MM.1S (cell line): ENCODE measurements at regions not wholly inside any gene's neighbourhood (a gene's known extent, or its start where the extent isn't known, plus 50 kb on each side); places are given as distances from the start of the nearest gene placed in this dataset.

Source experiments
- EZH2 ChIP-seq: fragments of 300-600 bp; sonication (generic); optimal IDR thresholded peaks from 2 replicates; pipeline ENCODE3; 2017; ENCODE audit warnings: low read depth, mild to moderate bottlenecking, antibody characterized with exemption, low read length, mixed read lengths
- EZH2phosphoT487 ChIP-seq: fragments of 300-600 bp; sonication (generic); IDR thresholded peaks from 2 replicates; pipeline ENCODE4 v1.6.1; 2018; ENCODE audit warnings: antibody characterized with exemption, low read length
- TF ChIP-seq, protein P1 (sequence below): fragments of 300-600 bp; sonication (generic); IDR thresholded peaks from 2 replicates; pipeline ENCODE4 v1.5.1; 2016; ENCODE audit warnings: antibody characterized with exemption, low read length, mixed read lengths

DNA sequence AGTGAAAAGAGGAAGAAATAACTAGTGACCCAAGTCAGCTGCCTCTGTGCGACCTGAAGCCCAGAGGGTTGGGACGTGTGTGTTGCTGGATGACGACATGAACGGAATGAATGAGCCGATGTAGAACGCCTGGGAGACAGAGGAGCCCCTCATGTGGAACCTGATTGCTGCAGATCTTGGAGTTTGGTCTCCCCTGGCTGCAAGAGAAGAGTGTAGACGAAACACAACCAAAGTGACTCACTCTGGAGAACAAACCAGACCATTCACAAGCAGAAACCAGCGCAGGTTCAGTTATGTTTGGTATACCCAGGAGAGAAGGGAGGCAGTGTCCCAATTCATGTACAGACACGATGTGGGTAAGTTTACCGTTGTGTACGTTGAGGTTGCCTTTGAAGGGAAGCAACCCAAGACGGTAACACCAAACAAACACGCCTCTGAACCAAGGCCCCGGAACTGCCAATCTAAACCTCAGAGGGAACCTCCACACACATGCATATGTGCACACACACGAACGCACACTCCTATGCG lies 265.9 kb downstream of the BMP7 start:
- TF ChIP-seq, protein P1, sequence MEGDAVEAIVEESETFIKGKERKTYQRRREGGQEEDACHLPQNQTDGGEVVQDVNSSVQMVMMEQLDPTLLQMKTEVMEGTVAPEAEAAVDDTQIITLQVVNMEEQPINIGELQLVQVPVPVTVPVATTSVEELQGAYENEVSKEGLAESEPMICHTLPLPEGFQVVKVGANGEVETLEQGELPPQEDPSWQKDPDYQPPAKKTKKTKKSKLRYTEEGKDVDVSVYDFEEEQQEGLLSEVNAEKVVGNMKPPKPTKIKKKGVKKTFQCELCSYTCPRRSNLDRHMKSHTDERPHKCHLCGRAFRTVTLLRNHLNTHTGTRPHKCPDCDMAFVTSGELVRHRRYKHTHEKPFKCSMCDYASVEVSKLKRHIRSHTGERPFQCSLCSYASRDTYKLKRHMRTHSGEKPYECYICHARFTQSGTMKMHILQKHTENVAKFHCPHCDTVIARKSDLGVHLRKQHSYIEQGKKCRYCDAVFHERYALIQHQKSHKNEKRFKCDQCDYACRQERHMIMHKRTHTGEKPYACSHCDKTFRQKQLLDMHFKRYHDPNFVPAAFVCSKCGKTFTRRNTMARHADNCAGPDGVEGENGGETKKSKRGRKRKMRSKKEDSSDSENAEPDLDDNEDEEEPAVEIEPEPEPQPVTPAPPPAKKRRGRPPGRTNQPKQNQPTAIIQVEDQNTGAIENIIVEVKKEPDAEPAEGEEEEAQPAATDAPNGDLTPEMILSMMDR: no peak
- TF ChIP-seq EZH2 (no peak), EZH2phosphoT487 (no peak)
